ENCODE measurements at regions not wholly inside any gene's neighbourhood (a gene's known extent, or its start where the extent isn't known, plus 50 kb on each side); places are given as distances from the start of the nearest gene placed in this dataset.

GRCh38 chr10:58028597-58029366, 238.9 kb downstream of the IPMK start:
- TF ChIP-seq CTCF (conservative IDR thresholded peaks at IDR 0.05; ENCODE audit: low read length) (no peak), EZH2phosphoT487 (IDR thresholded peaks at IDR 0.05; ENCODE audit: borderline replicate concordance, low read depth, low read length) (no peak)
